Esophagus muscularis mucosa (tissue), 4 donors: ENCODE measurements at regions not wholly inside any gene's neighbourhood (a gene's known extent, or its start where the extent isn't known, plus 50 kb on each side); places are given as distances from the start of the nearest gene placed in this dataset.
"Not testable (repeated sequence)": the region's sequence is repeated elsewhere in the genome, so short reads cannot be mapped to it uniquely, and the experiment has no call there.

ENCODE experiments used
- DNase-seq: peaks from one replicate; pipeline ENCODE4 v3.0.0-alpha.2; 2017; ENCODE audit errors: extremely low spot score
- H3K27ac ChIP-seq, 4 donors: fragments of 200-600 bp; sonication (generic); replicated peaks in 1 of 4; 1 replicate in 3 of 4; 2 replicates in 1 of 4; pipeline ENCODE4 v1.5.1; 2016 to 2019; ENCODE audit warnings: mild to moderate bottlenecking in 1 of 4
- H3K27me3 ChIP-seq, 4 donors: fragments of 200-600 bp; sonication (generic); one replicate each; pipeline versions ENCODE4 v1.5.1 to v1.6.0; 2016 to 2019
- H3K36me3 ChIP-seq, 4 donors: fragments of 200-600 bp; sonication (generic); one replicate each; pipeline ENCODE4 v1.5.1; 2016 to 2019
- H3K4me1 ChIP-seq, 4 donors: fragments of 200-600 bp; sonication (generic); one replicate each; pipeline ENCODE4 v1.5.1; 2016 to 2019
- H3K4me3 ChIP-seq, 4 donors: fragments of 200-600 bp; sonication (generic); 1 replicate in 2 of 4; 2 replicates in 2 of 4; pipeline ENCODE4 v1.5.1; 2016 to 2019; ENCODE audit warnings: mild to moderate bottlenecking in 4 of 4, moderate library complexity in 1 of 4
- H3K9me3 ChIP-seq, 4 donors: fragments of 200-600 bp; sonication (generic); 1 replicate in 3 of 4; 2 replicates in 1 of 4; pipeline ENCODE4 v1.5.1; 2016 to 2019
- CTCF ChIP-seq, 3 experiments: fragments of 200-600 bp in 2 of 3; fragments of 450-650 bp in 1 of 3; sonication (generic) in 2 of 3; IDR thresholded peaks; one replicate each; pipeline ENCODE4 v1.5.1; 2017 to 2019; ENCODE audit warnings: antibody characterized with exemption in 3 of 3, mild to moderate bottlenecking in 2 of 3, moderate library complexity in 1 of 3
- EP300 ChIP-seq: sonication (generic); formaldehyde crosslinking; IDR thresholded peaks from one replicate; pipeline ENCODE4 v1.6.1; 2017; ENCODE audit warnings: antibody characterized with exemption
- POLR2A ChIP-seq: fragments of 450-650 bp; IDR thresholded peaks from one replicate; pipeline ENCODE4 v1.6.1; 2017; ENCODE audit warnings: antibody characterized with exemption, moderate library complexity, mild to moderate bottlenecking, low read depth
- POLR2AphosphoS5 ChIP-seq, 2 donors: sonication (generic); formaldehyde crosslinking; IDR thresholded peaks; one replicate each; pipeline ENCODE4 v1.6.1; 2017; ENCODE audit warnings: antibody characterized with exemption in 2 of 2
- WGBS: methylation state at CpG from one replicate; pipeline ENCODE4 v1.1.5; 2018; 5-methylcytosine and 5-hydroxymethylcytosine counted together
- intact Hi-C: fragments of 100-400 bp; cut with DNase I; formaldehyde crosslinking; loops from one replicate; pipeline ENCODE4 v1.15.1; 2023

- no peak for TF ChIP-seq EP300
- TF ChIP-seq POLR2AphosphoS5 (IDR thresholded peaks at IDR 0.05): no peak
- no peak for TF ChIP-seq CTCF (IDR thresholded peaks at IDR 0.05)
- no peak for TF ChIP-seq POLR2A
- no peak overlapping the region for H3K27ac ChIP-seq
- no peak overlapping the region for H3K4me3 ChIP-seq
- no peak for DNase-seq
- WGBS: 89% methylated on average over 9 of the region's 9 CpGs
- no peaks in the 10 kb centered on the region for H3K36me3 ChIP-seq
- intact Hi-C loops: loop anchor here (10.0 kb wide), 1 partner anchor 116 kb away; no protein-coding TSS in a partner anchor
- peaks cover 0 to 32% (median 0%) of the 10 kb centered on the region in 4 donors for H3K27me3 ChIP-seq
- no peaks in the 10 kb centered on the region for H3K4me1 ChIP-seq
- peaks cover 0 to 20% (median 6%) of the 10 kb centered on the region in 4 donors for H3K9me3 ChIP-seq
These were observed 61.0 kb upstream of the NBPF3 start for GRCh38 chr1:21378705-21379494.

- intact Hi-C loops: loop anchor here (5.0 to 10.0 kb wide), 2 partner anchors 122 to 200 kb away; no protein-coding TSS in a partner anchor
- peaks cover 0 to 9% (median 4%) of the 10 kb centered on the region in 4 donors for H3K4me1 ChIP-seq
- no peaks in the 10 kb centered on the region for H3K9me3 ChIP-seq
- no peak overlapping the region for H3K27ac ChIP-seq
- 88% methylated on average over 4 of the region's 6 CpGs for WGBS
- no peaks in the 10 kb centered on the region for H3K36me3 ChIP-seq
- no peaks in the 10 kb centered on the region for H3K27me3 ChIP-seq
- TF ChIP-seq POLR2A (no peak), EP300 (no peak), CTCF (IDR thresholded peaks at IDR 0.05) (no peak), POLR2AphosphoS5 (IDR thresholded peaks at IDR 0.05) (no peak)
- H3K4me3 ChIP-seq: no peak overlapping the region
- DNase-seq: no peak
These were observed 67.6 kb upstream of the NBPF3 start for GRCh38 chr1:21372383-21372782.

- TF ChIP-seq POLR2A (no peak), POLR2AphosphoS5 (IDR thresholded peaks at IDR 0.05) (no peak)
- WGBS: 61% methylated on average over 4 of the region's 4 CpGs
These were observed 70.0 kb upstream of the NBPF3 start for GRCh38 chr1:21369905-21370304.

GRCh38 chr1:21368515-21369289, 71.2 kb upstream of the NBPF3 start:
- H3K4me1 ChIP-seq: peaks cover 0 to 9% (median 4%) of the 10 kb centered on the region in 4 donors
- H3K9me3 ChIP-seq: no peaks in the 10 kb centered on the region
- no peak overlapping the region for H3K4me3 ChIP-seq
- TF ChIP-seq POLR2AphosphoS5 (IDR thresholded peaks at IDR 0.05) (peak in 1 of 2 donors; percentile 16), POLR2A (no peak), CTCF (IDR thresholded peaks at IDR 0.05) (peak; percentile 99 to 100 (median 100)), EP300 (no peak)
- intact Hi-C loops: loop anchor here (1.0 to 5.0 kb wide), 3 partner anchors 66 to 136 kb away; no protein-coding TSS in a partner anchor
- no peaks in the 10 kb centered on the region for H3K27me3 ChIP-seq
- WGBS: 20% methylated on average over 9 of the region's 9 CpGs
- H3K27ac ChIP-seq: no peak overlapping the region
- H3K36me3 ChIP-seq: no peaks in the 10 kb centered on the region
- peak; percentile 95 for DNase-seq

More at GRCh38 chr1:21369905-21370304, 70.0 kb upstream of the NBPF3 start:
- no peak overlapping the region for H3K27ac ChIP-seq
- DNase-seq: no peak
- no peaks in the 10 kb centered on the region for H3K27me3 ChIP-seq
- no peaks in the 10 kb centered on the region for H3K9me3 ChIP-seq
- H3K4me1 ChIP-seq: peaks cover 0 to 9% (median 4%) of the 10 kb centered on the region in 4 donors
- H3K36me3 ChIP-seq: no peaks in the 10 kb centered on the region
- intact Hi-C loops: loop anchor here (5.0 to 10.0 kb wide), 3 partner anchors 68 to 202 kb away; no protein-coding TSS in a partner anchor
- H3K4me3 ChIP-seq: no peak overlapping the region

GRCh38 chr1:21367973-21368514, 71.9 kb upstream of the NBPF3 start:
- not testable (repeated sequence) for H3K9me3 ChIP-seq, H3K4me3 ChIP-seq, DNase-seq, H3K36me3 ChIP-seq, H3K27ac ChIP-seq, H3K27me3 ChIP-seq, H3K4me1 ChIP-seq
- WGBS: 68% methylated on average over 14 of the region's 14 CpGs
- intact Hi-C loops: loop anchor here (1.0 to 5.0 kb wide), 3 partner anchors 66 to 136 kb away; no protein-coding TSS in a partner anchor
